HCT116 (cell line): ENCODE measurements at regions not wholly inside any gene's neighbourhood (a gene's known extent, or its start where the extent isn't known, plus 50 kb on each side); places are given as distances from the start of the nearest gene placed in this dataset.

Experiments used
- CTCF ChIP-seq, 3 experiments: fragments of 200-600 bp in 1 of 3; sonication (generic) in 1 of 3; IDR thresholded peaks in 2 of 3; conservative IDR thresholded peaks in 1 of 3; 2 replicates each; pipeline ENCODE4 v1.5.1; 2012 to 2017; ENCODE audit warnings: low read depth in 2 of 3, low read length in 2 of 3, antibody characterized with exemption in 1 of 3, borderline replicate concordance in 1 of 3, control low read depth in 1 of 3, mild to moderate bottlenecking in 1 of 3, mixed read lengths in 1 of 3, mixed run types in 1 of 3, moderate library complexity in 1 of 3; ENCODE audit not compliant: insufficient read depth in 1 of 3
- POLR2A ChIP-seq: IDR thresholded peaks from 2 replicates; pipeline ENCODE4 v1.7.0; 2011; ENCODE audit warnings: borderline replicate concordance; ENCODE audit not compliant: insufficient read depth, insufficient read length; ENCODE audit errors: extremely low read depth
- POLR2AphosphoS5 ChIP-seq: IDR thresholded peaks from 2 replicates; pipeline ENCODE4 v1.6.1; 2011; ENCODE audit warnings: mild to moderate bottlenecking, low read depth, low read length, moderate library complexity

GRCh38 chr18:26723981-26724380 lies 141.5 kb downstream of the AQP4 start:
- TF ChIP-seq CTCF (IDR thresholded peaks at IDR 0.05 in 2 of 3, conservative IDR thresholded peaks at IDR 0.05 in 1 of 3; ENCODE audit: borderline replicate concordance in 1 of 3, insufficient read depth in 1 of 3, low read depth in 2 of 3, low read length in 2 of 3) (no peak), POLR2AphosphoS5 (no peak), POLR2A (no peak)
